GM21390 (cell line): ENCODE measurements at regions not wholly inside any gene's neighbourhood (a gene's known extent, or its start where the extent isn't known, plus 50 kb on each side); places are given as distances from the start of the nearest gene placed in this dataset.

ENCODE experiments used
- ATAC-seq: cut with Tn5 transposase; IDR thresholded peaks from one replicate; pipeline ENCODE4 v1.9.1; 2021; ENCODE audit not compliant: unreplicated experiment

- no peak for ATAC-seq
Observed at GRCh38 chr11:57100638-57101331, 81.0 kb upstream of the LRRC55 start.

DNA sequence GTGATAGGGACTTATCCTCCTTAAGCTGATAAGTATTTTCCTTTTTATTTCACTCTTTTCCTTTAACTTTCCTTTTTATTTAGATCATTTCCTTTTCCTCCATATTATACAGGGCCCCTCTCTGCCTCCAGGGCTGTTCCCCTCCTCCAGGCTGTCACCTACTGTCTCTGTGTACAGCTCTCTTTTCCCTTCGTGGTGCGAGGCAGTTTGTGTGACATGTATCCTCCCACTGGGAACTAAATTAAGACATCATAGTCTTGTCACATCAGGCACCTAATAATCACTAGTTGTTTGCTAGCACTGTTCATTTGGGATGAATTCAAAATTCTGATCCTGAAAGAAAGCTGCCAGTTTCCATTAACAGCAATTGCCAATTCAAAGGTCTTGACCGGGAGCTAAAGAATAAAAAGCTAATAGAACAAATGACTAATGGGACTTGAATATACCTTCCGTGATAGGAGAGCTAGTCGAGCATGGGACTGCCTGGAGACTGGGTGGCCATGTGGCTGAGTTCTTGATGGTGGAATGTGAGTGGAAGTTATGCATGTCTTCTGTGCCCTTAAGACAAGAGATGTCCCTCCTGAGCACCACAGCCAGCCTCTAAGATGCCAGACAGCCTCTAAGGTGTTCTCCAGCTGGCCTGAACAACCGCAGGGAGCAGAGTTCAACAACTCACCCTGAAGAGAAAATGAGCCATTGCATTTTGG is 77.7 kb upstream of the LRRC55 start:
- no peak for ATAC-seq

DNA sequence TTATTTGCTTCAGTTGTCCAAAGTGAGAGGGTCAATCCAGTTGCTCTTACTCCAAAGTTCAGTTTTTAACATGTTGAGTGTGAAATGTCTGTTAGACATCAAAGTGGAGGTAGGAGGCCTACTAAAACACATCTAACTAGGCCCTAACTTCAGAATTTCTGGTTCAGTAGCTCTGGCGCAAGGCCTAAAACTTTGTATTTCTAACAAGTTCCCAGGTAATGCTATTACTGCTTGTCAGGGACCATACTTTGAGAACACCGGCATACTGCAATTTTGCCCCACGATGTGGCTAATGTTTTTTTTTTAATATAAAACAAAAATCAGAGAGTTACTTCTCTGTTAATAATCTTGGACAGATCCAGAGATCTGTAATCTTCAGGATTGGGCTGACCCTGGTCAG is 72.4 kb upstream of the LRRC55 start:
- ATAC-seq, result no peak

DNA sequence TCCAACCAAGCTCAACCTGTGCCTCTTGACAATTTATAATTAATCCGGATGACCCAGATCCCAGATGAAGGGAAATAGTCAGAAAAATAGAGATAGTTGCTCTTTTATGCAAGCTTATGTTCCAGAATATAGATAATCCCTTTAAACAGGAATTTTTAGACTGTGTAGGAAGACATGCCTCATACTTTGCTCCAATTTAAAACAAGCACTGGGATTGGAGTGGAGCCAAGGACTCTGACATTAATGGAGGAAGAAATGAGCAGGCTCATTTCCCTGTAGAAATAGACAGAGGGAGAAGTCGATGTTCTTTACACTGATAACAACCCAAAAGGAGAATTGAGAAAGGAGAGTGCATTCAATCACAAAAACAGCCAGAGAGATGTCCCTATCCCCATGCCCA is 70.1 kb upstream of the LRRC55 start:
- no peak for ATAC-seq

DNA sequence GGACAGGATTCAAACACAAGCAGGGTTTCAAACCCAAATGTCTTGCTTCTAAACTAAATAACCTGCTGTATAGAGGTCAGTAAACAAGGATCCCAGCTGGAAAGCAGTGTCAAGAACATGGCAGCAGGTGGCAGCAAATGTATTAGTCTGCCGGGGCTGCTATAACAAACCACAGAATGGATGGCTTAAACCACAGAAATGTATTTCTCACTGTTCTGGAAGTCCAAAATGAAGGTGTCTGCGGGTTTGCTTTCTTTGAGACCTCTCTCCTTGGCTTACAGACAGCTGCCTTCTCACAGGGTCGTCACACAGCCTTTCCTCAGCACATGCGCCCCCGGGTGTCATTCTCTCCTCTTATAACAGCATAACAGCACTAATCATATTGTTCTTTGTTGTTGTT is 65.1 kb upstream of the LRRC55 start:
- ATAC-seq, result peak; percentile 73

- ATAC-seq, result no peak
Observed at GRCh38 chr11:57120192-57120965, 61.4 kb upstream of the LRRC55 start.

DNA sequence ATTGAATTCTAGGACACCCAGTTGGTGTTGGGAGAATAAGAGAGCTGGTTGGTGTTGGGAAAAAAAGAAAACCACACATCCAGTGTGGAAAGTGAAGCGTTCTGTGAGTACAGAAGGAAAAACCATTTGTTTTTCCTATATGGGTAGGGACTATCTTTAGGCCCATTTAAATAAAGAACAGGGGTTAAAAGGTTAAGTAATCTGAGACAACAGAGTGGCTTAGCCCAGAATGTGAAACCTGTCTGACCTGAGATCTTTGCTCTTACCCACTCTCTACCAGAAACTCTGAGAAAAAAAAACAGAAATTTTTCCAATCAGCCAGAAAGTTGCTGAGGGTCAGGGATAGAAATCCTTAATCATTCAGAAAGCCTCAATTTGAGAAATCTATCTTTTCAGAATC is 59.8 kb upstream of the LRRC55 start:
- no peak for ATAC-seq

GRCh38 chr11:57123590-57123989 is 58.2 kb upstream of the LRRC55 start:
- no peak for ATAC-seq

- ATAC-seq, result no peak
Observed at GRCh38 chr11:57124505-57124904, 57.2 kb upstream of the LRRC55 start.

GRCh38 chr11:57124917-57125316 is 56.8 kb upstream of the LRRC55 start:
- no peak for ATAC-seq

GRCh38 chr11:57126766-57127400 is 54.9 kb upstream of the LRRC55 start:
- ATAC-seq, result no peak

GRCh38 chr11:57131080-57131790 is 50.5 kb upstream of the LRRC55 start:
- ATAC-seq, result no peak
